ENCODE measurements at regions not wholly inside any gene's neighbourhood (a gene's known extent, or its start where the extent isn't known, plus 50 kb on each side); places are given as distances from the start of the nearest gene placed in this dataset.

DNA sequence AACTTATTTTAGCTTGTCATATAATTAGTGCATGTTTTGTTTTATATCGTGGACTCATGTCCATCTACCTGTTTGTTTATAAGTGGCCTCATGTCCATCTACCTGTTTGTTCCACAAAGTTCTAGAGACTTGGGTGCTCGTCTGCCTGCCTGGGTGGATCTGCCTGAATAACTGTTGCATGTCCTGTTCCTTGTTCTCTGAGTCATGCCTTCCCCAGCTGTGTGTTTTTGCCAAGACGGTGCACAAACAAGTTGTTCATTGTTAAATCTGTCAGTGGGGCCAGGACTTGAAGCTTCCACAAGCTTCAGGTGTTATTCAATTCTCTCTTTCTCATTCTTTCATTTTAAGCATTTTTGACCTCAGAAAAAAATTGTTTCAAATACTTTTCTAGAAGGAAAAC, 358.0 kb upstream of the CITED2 start:
- TF ChIP-seq RAD21 (conservative IDR thresholded peaks at IDR 0.05) = no peak
- TF ChIP-seq POLR2AphosphoS5 (IDR thresholded peaks at IDR 0.05) = no peak
- TF ChIP-seq TAF1 (IDR thresholded peaks at IDR 0.05; ENCODE audit: low read depth) = no peak
- no peaks in the 10 kb centered on the region for H4K20me1 ChIP-seq (ENCODE audit: insufficient read depth)
- H3K9me3 ChIP-seq (ENCODE audit: low read length) = no peaks in the 10 kb centered on the region
- H3K79me2 ChIP-seq (replicated peaks; ENCODE audit: insufficient read depth, low read length) = no peaks in the 10 kb centered on the region
- H3K27ac ChIP-seq (ENCODE audit: low read length) = no peak overlapping the region
- H3K36me3 ChIP-seq (ENCODE audit: insufficient read depth, low read length) = no peaks in the 10 kb centered on the region
- H3K9ac ChIP-seq (ENCODE audit: low read length) = no peak overlapping the region
- H3K9me2 ChIP-seq (ENCODE audit: insufficient read depth, low read length) = no peaks in the 10 kb centered on the region
- no peak overlapping the region for H3K4me3 ChIP-seq (ENCODE audit: low read length)
- no peaks in the 10 kb centered on the region for H3K27me3 ChIP-seq (ENCODE audit: insufficient read depth, low read depth, low read length)
- H3F3A ChIP-seq (ENCODE audit: insufficient read depth, low read length, poor library complexity, severe bottlenecking) = no peaks in the 10 kb centered on the region
- no peak overlapping the region for H3K4me2 ChIP-seq (ENCODE audit: low read length)
- no peak overlapping the region for H2AFZ ChIP-seq (ENCODE audit: low read depth, low read length)

- TF ChIP-seq REST (IDR thresholded peaks at IDR 0.05; ENCODE audit: borderline replicate concordance) = no peak
- TF ChIP-seq EP300 (conservative IDR thresholded peaks at IDR 0.05; ENCODE audit: poor library complexity, severe bottlenecking) = no peak
- no peak for TF ChIP-seq TAF1 (IDR thresholded peaks at IDR 0.05; ENCODE audit: low read depth)
- TF ChIP-seq, protein P1, sequence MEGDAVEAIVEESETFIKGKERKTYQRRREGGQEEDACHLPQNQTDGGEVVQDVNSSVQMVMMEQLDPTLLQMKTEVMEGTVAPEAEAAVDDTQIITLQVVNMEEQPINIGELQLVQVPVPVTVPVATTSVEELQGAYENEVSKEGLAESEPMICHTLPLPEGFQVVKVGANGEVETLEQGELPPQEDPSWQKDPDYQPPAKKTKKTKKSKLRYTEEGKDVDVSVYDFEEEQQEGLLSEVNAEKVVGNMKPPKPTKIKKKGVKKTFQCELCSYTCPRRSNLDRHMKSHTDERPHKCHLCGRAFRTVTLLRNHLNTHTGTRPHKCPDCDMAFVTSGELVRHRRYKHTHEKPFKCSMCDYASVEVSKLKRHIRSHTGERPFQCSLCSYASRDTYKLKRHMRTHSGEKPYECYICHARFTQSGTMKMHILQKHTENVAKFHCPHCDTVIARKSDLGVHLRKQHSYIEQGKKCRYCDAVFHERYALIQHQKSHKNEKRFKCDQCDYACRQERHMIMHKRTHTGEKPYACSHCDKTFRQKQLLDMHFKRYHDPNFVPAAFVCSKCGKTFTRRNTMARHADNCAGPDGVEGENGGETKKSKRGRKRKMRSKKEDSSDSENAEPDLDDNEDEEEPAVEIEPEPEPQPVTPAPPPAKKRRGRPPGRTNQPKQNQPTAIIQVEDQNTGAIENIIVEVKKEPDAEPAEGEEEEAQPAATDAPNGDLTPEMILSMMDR (IDR thresholded peaks at IDR 0.05; ENCODE audit: poor library complexity, severe bottlenecking) = no peak
- no peak for TF ChIP-seq EZH2 (IDR thresholded peaks at IDR 0.05; ENCODE audit: borderline replicate concordance, insufficient read depth, low read length, poor library complexity, severe bottlenecking)
- no peak for TF ChIP-seq POLR2AphosphoS5 (IDR thresholded peaks at IDR 0.05)
- TF ChIP-seq MXI1 (conservative IDR thresholded peaks at IDR 0.05; ENCODE audit: poor library complexity, severe bottlenecking) = no peak
- no peak for TF ChIP-seq SMC3 (conservative IDR thresholded peaks at IDR 0.05; ENCODE audit: poor library complexity)
- no peak for TF ChIP-seq RAD21 (conservative IDR thresholded peaks at IDR 0.05)
- Histone ChIP-seq H2AFZ (ENCODE audit: low read depth, low read length) (no peak overlapping the region), H3K4me2 (ENCODE audit: low read length) (no peak overlapping the region), H3K27me3 (ENCODE audit: insufficient read depth, low read depth, low read length) (no peaks in the 10 kb centered on the region), H4K20me1 (ENCODE audit: insufficient read depth) (no peaks in the 10 kb centered on the region), H3K9me2 (ENCODE audit: insufficient read depth, low read length) (no peaks in the 10 kb centered on the region), H3K79me2 (replicated peaks; ENCODE audit: insufficient read depth, low read length) (no peaks in the 10 kb centered on the region), H3K9me3 (ENCODE audit: low read length) (no peaks in the 10 kb centered on the region), H3K9ac (ENCODE audit: low read length) (no peak overlapping the region), H3F3A (ENCODE audit: insufficient read depth, low read length, poor library complexity, severe bottlenecking) (no peaks in the 10 kb centered on the region), H3K4me3 (ENCODE audit: low read length) (no peak overlapping the region), H3K27ac (ENCODE audit: low read length) (no peak overlapping the region), H3K36me3 (ENCODE audit: insufficient read depth, low read length) (no peaks in the 10 kb centered on the region)
Observed at GRCh38 chr6:139730340-139730974, 356.0 kb upstream of the CITED2 start.

Measured in neural cell (in vitro differentiated cells).